HG03103 (cell line): ENCODE measurements at regions not wholly inside any gene's neighbourhood (a gene's known extent, or its start where the extent isn't known, plus 50 kb on each side); places are given as distances from the start of the nearest gene placed in this dataset.

Source experiments
- ATAC-seq: cut with Tn5 transposase; IDR thresholded peaks from one replicate; pipeline ENCODE4 v1.9.1; 2021; ENCODE audit warnings: low read depth; ENCODE audit not compliant: unreplicated experiment

GRCh38 chr5:61683148-61683547 is 351.1 kb downstream of the ZSWIM6 start:
- no peak for ATAC-seq

GRCh38 chr5:61683926-61684325 is 351.9 kb downstream of the ZSWIM6 start:
- ATAC-seq, result no peak

GRCh38 chr5:61686491-61687257 is 354.6 kb downstream of the ZSWIM6 start:
- ATAC-seq, result no peak

GRCh38 chr5:61687371-61687770 is 355.3 kb downstream of the ZSWIM6 start:
- no peak for ATAC-seq

GRCh38 chr5:61689153-61689846 is 357.2 kb downstream of the ZSWIM6 start:
- ATAC-seq, result no peak

GRCh38 chr5:61697809-61698558 is 365.9 kb downstream of the ZSWIM6 start:
- no peak for ATAC-seq

- ATAC-seq, result peak; percentile 51
Measured at GRCh38 chr5:61701877-61702602, 370.0 kb downstream of the ZSWIM6 start.

- ATAC-seq, result peak; percentile 14
Measured at GRCh38 chr5:61702784-61703183, 370.7 kb downstream of the ZSWIM6 start.

- no peak for ATAC-seq
Measured at GRCh38 chr5:61704289-61704688, 372.2 kb downstream of the ZSWIM6 start.

- ATAC-seq, result no peak
Measured at GRCh38 chr5:61706751-61707150, 374.7 kb downstream of the ZSWIM6 start.

- ATAC-seq, result no peak
Measured at GRCh38 chr5:61719124-61719523, 387.1 kb downstream of the ZSWIM6 start.

- no peak for ATAC-seq
Measured at GRCh38 chr5:61720829-61721228, 388.8 kb downstream of the ZSWIM6 start.

- ATAC-seq, result no peak
Measured at GRCh38 chr5:61724102-61724501, 392.0 kb downstream of the ZSWIM6 start.

GRCh38 chr5:61728287-61728686 is 396.2 kb downstream of the ZSWIM6 start:
- no peak for ATAC-seq

GRCh38 chr5:61730866-61731265 is 398.8 kb downstream of the ZSWIM6 start:
- ATAC-seq, result no peak

- ATAC-seq, result no peak
Measured at GRCh38 chr5:61731267-61731945, 399.3 kb downstream of the ZSWIM6 start.

- ATAC-seq, result no peak
Measured at GRCh38 chr5:61731946-61732314, 399.9 kb downstream of the ZSWIM6 start.

- no peak for ATAC-seq
Measured at GRCh38 chr5:61732369-61732768, 400.3 kb downstream of the ZSWIM6 start.

GRCh38 chr5:61732796-61733195 is 400.7 kb downstream of the ZSWIM6 start:
- ATAC-seq, result no peak

- no peak for ATAC-seq
Measured at GRCh38 chr5:61734001-61734400, 401.9 kb downstream of the ZSWIM6 start.
